Umbilical cord (tissue), 1 donor: ENCODE measurements at regions not wholly inside any gene's neighbourhood (a gene's known extent, or its start where the extent isn't known, plus 50 kb on each side); places are given as distances from the start of the nearest gene placed in this dataset.

Experiments used
- DNase-seq: peaks from one replicate; pipeline ENCODE4 v3.0.0-alpha.2; 2015; ENCODE audit warnings: low spot score

GRCh38 chr18:45168866-45169600 lies 446.2 kb upstream of the SLC14A2 start:
- DNase-seq, result no peak

GRCh38 chr18:45169610-45170009 lies 445.7 kb upstream of the SLC14A2 start:
- DNase-seq, result peak; percentile 9

GRCh38 chr18:45171679-45172191 lies 443.5 kb upstream of the SLC14A2 start:
- DNase-seq, result peak; percentile 47

GRCh38 chr18:45173327-45173726 lies 441.9 kb upstream of the SLC14A2 start:
- no peak for DNase-seq

GRCh38 chr18:45173799-45174519 lies 441.3 kb upstream of the SLC14A2 start:
- DNase-seq, result no peak

- no peak for DNase-seq
Measured at GRCh38 chr18:45174629-45175136, 440.6 kb upstream of the SLC14A2 start.

GRCh38 chr18:45175511-45175910 lies 439.8 kb upstream of the SLC14A2 start:
- DNase-seq, result no peak

GRCh38 chr18:45186832-45187231 lies 428.4 kb upstream of the SLC14A2 start:
- no peak for DNase-seq

GRCh38 chr18:45191795-45192194 lies 423.5 kb upstream of the SLC14A2 start:
- DNase-seq, result no peak

- DNase-seq, result no peak
Measured at GRCh38 chr18:45197526-45197970, 417.7 kb upstream of the SLC14A2 start.

GRCh38 chr18:45198526-45198925 lies 416.8 kb upstream of the SLC14A2 start:
- no peak for DNase-seq

GRCh38 chr18:45201029-45201428 lies 414.2 kb upstream of the SLC14A2 start:
- no peak for DNase-seq

- DNase-seq, result no peak
Measured at GRCh38 chr18:45201489-45201888, 413.8 kb upstream of the SLC14A2 start.

GRCh38 chr18:45202061-45202460 lies 413.2 kb upstream of the SLC14A2 start:
- DNase-seq, result peak; percentile 67

- DNase-seq, result no peak
Measured at GRCh38 chr18:45203677-45204076, 411.6 kb upstream of the SLC14A2 start.

- no peak for DNase-seq
Measured at GRCh38 chr18:45207328-45207727, 407.9 kb upstream of the SLC14A2 start.

GRCh38 chr18:45208164-45208563 lies 407.1 kb upstream of the SLC14A2 start:
- DNase-seq, result no peak

- peak; percentile 37 for DNase-seq
Measured at GRCh38 chr18:45212181-45213039, 402.9 kb upstream of the SLC14A2 start.

GRCh38 chr18:45213040-45213333 lies 402.3 kb upstream of the SLC14A2 start:
- DNase-seq, result no peak

- DNase-seq, result no peak
Measured at GRCh38 chr18:45218436-45218835, 396.8 kb upstream of the SLC14A2 start.

GRCh38 chr18:45221363-45221762 lies 393.9 kb upstream of the SLC14A2 start:
- DNase-seq, result no peak

- DNase-seq, result no peak
Measured at GRCh38 chr18:45222180-45222579, 393.1 kb upstream of the SLC14A2 start.
